ENCODE measurements at regions not wholly inside any gene's neighbourhood (a gene's known extent, or its start where the extent isn't known, plus 50 kb on each side); places are given as distances from the start of the nearest gene placed in this dataset.

DNA sequence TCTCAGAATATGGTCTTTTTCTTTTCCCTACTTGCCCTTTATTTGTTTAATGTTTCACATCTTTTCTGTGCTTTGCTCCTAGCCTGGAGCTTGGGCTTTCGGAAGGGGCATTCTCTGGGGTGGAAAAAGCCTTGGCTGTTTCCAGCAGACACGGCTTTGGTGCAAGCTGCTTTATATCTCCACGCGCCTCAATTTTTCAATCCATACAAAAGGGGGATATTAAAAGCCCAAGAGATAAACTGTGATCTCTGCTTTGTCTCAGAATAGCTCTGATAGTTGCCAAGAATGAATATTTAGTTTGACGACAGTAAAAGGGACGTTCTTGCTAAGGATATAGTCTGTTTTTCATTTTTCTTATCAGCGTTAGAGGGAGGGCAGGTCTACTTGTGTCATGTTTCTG lies 194.0 kb upstream of the KIRREL3 start:
- no peak for DNase-seq

DNA sequence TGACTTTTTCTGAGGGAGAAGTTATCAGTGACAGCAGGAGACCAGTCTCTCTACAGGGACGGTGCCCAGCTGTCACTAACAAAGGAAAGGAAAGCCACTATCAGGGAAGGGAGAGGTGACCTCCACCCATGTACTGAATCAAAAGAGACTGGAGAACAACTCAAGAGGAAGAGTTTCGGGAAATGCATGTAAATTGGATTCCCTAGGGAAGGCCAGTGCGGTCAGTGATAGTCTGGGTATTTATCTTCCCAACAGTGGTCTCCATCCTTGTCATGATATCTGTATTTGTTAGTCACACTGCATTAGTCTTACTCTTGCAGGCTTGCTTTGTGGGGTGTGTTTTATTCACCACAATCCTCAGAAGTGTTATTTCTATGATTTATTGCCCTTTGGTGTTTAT lies 193.4 kb upstream of the KIRREL3 start:
- no peak for DNase-seq

DNA sequence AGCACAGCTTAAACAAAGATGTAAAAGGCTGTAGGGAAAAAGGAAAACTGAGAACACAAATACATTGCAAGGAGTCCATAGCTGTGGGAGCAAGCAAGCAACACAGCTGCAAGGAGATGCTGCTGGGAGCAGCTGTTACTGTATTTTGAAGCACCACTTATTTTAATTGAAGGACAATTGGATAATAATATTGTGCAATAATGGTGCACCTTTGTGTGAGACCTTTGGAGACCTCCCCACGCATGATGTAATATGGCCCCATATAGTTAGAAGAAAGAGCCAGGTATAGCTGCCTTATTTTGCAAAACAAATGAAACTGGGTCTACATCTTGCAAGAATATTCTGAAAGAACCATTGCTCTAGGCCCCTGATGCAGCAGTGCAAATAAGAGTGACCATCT lies 191.1 kb upstream of the KIRREL3 start:
- no peak for DNase-seq

DNA sequence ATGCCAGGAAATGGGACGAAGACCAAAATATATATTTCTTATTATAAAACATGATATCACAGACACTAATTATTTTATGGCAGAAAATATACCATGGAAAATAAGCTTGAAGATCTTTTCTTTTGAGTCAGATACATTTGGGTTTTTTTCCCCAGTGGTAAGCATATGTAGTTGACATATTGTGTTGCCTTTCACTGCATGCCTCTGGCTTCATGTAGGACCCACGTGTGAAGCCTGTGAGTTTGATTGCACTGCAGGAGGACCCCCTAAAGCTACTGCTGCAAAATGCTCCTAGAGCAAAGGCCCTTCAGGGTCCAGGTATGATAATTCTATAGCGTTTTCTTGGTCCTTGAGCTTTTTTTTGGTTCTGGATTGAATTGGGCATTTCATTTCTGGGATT lies 190.7 kb upstream of the KIRREL3 start:
- no peak for DNase-seq

DNA sequence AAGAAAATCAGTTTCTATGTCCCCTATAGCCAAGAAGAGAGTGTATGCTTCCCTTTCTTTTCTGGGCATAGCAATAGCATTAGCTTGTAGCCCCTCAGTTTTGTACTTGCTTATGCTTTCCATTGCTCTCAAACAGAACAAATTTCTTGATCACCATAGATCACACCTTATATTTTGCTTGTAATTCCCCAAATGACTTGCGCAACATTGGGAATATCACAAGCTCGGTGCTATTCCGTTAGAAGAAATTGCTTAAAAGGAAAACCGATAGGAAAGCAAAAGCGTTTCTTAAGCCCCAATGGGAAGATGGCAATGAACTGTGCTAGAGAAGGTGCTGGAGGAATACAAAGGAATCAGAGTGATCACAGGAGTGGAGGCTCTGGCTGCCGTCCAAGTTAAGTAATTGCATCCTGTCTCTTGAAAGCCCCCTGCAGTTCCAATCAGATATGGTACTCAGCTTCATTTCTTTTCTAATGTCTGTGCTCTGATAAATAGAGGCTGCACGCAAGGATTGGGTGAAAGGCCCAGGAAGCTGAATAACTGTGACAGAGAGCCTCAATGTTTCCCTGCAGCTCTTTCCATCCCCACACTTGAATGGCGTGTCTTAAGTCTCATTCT lies 182.1 kb upstream of the KIRREL3 start:
- no peak for DNase-seq

DNA sequence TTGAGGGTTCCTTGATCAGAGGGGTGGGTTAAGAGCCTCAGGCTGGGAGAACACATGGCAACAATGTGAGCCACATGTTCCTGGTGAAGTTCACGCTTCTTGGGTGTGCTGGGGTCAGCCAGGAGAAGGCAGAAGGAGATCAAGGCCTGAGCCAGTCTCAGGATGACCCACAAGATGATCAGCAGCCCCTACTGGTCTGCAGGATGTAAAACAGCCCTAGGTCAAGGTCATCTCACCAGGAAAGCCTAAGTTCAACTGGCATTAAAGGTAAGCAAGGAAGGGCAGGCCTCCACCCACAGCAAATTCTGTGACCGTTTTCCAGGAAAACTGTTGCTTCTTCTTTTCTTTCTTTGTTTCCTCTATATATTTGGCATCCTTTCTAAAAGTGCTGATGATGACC lies 156.7 kb upstream of the KIRREL3 start:
- DNase-seq = no peak

DNA sequence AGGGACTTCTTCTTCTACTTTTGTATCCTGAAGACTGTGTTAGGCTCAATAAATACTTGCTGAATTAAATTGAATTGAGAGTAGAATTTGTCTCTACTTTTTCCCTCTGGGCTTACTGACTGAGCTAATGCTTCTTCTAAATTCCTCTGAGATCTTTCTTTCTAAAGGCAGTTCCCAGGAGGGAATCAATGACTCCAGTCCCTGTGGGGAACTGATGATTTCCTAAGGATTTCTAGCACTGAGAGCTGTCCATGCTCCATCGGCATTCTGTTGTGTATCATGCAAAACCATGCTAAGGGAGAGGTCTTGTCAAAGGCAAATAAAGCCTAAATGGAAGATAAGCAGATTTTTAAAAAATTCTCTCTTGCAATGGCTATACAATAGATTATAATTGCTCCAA lies 148.8 kb upstream of the KIRREL3 start:
- no peak for DNase-seq

DNA sequence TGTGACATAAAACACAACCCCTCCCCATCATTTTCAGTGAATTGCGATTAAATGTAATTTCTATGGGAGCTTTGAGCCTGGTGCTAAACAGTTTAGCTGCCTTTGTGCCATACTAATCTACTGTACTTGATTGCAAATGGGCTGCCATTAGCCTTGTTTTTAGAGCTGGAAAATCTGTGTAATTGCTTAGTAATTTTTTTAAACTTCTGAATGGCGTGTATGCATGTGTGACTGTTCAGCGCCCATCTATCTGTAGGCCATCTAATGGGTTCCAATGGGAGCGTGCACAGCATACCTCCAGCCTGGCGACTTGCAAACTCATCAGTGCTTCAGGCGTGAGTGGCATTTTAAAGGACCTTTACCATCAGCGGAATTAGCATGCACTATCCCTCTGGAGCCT lies 142.7 kb upstream of the KIRREL3 start:
- DNase-seq = no peak

DNA sequence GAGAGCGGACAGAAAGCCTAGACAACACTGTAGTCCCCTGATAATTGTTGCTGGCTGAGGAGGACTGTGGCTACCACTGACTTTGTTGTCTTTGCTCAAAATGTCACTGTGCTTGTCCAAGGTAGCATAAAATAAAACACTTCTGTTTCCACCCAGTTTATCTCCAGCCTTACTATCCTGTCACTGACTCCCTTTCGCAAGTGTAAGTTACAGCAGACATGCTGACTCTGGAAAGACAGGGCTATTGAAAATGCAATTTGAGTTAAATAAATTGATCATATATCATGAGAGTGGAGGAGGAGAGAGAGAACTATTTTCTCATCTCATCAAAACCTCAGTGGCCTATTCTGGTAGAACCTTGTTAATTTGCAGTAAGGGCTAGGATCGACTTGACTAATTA lies 138.0 kb upstream of the KIRREL3 start:
- DNase-seq = no peak

DNA sequence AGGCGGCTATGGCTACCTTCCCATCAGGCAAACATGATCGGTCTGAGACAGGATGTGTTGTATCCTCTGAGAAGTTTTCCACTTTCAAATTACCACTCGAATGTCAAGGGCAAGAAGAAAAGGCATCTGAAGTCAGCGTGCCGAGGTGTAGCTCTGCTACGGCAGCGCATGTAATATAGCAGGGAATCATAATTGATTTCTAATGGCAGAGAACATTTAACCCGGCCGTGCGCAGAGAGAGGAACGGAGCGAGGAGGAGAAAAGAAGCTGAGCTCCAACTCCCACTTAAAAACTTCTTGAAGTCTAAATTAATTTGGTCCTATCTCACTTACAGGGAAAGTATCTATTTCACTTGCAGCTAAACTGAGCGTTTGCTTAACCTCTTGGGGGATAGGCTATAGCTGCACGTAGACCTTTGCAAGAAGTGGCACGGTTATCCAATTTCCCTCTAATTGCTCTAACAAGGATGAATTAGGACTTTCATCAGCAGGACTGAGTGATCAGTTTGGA lies 137.3 kb upstream of the KIRREL3 start:
- no peak for DNase-seq

DNA sequence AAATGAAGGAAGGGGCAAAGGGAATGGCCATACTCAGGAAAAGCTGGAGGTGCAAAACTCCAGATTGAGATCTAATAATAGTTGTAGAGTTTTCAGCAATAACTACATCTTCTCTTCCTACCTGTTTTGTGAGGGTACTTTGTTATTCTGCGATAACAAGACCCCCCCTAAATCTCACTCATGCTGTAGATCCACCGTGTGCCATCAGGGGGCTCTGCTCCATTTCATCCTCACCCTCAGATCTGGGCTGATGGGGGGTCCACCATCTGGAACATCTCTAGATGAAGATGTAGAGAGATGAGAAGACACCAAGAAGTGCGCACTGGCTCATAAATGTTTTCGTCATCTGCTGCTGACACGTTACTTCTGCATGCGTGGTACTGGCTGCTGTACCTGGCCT lies 135.9 kb upstream of the KIRREL3 start:
- no peak for DNase-seq

DNA sequence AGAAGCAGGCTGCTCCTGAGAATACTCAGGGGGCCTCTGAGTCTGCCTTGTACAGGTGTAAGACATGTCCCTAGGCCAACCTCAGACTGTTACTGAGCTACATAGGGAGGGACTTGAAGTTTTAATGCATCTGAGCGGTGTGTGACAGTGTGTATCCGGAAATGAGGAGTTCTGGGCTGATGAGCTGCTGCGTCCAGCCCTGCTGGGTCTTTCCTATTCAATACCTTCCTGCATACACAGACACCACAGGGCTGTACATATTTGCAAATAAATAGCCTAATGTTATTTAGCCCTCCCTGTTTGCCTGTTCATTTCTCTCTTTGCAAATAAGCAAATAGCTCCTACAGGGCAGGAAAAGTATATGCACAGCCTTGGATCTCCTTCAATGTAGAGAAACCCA lies 134.7 kb upstream of the KIRREL3 start:
- no peak for DNase-seq

DNA sequence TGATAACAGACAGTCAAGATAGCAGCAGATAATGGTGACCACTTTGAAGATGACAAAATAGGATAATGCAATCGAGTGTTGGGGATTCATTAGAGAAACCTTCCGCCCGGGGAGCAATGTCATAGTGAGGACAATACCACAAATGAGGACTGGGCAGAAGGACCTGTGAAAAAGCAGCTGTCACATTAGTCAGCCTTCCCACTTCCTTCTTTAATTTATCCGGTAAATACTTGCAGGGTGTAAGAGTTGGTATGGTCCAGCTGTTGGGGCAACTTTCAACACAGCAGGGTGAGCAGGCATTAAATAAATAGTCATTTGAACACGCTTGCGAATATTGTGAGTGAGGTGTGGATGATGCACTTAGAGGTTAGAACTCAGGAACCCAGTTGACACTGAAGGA lies 132.5 kb upstream of the KIRREL3 start:
- no peak for DNase-seq

DNA sequence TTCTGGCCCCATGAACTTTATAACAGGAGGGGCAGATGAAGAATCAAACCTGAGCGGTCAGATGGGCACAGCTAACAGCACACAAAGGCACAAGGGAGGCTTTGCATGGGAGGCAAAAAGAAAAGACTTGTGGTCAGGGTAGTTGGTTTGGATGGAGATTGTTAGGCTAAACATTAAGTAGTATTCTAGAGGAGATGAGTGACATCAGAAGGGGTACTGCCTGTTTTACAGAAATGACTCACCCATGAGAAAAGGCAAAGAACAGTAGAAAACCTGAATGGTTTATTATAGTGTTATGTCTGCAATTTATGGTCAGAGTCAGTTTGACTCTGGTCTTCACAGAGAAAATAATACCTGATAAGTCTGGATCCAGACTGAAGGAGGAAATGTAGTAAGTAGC lies 129.8 kb upstream of the KIRREL3 start:
- DNase-seq = no peak

DNA sequence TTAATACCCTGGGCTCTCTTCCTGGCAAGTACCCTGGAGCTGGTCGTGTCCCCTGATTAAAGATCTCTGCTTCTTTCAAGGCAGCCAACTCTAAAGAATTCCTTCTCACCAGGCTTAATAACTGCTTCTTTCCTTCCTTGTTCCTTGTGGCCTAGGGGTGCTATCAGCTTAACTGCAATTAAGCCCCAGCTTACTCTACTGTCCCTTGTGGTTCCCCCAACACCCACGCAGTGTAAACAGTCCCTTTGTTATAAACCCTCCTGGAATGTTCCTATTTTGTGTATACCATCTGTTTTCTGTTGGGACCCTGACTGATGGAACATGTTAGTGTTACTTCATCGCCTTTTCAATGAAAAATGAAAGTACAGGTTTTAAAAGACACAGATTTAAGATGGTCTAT lies 126.4 kb upstream of the KIRREL3 start:
- DNase-seq = no peak

DNA sequence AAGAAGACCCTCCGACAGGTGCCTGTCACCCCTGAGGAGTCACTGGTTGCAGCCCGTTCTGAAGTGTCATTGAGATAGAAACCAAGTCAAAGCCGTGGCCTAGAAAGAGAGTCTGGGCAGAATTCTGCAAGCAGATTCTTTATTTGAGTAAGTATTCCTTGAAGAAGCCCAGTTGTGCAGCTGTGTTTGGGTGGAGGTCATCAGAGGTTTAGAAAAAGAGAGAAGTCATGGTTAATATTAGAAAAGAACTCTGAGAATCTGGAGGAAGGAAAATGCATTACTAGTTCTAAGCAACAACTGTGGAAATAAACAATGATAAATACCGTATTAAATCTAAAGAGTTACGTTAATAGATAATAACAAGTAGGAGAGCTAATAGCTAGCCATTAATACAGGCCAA lies 118.8 kb upstream of the KIRREL3 start:
- DNase-seq = no peak

DNA sequence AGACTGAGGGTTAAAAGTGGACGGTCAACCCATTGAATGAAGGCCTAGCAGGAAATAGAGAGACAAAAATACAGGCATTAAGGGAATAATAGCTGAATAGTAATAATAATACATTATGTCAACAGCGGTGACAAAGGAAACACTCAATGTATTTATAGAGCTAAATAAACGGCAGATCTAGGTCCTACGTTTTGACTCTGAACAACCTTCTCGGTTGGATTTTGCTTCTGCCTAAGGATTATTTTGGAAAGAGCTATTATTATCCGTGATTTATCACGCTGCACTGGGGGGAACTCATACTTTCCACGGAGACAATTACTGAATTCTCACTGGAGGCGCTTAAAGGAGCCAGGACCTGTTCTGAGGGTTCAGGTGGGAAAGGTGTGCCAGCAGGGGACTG lies 118.2 kb upstream of the KIRREL3 start:
- DNase-seq = no peak

DNA sequence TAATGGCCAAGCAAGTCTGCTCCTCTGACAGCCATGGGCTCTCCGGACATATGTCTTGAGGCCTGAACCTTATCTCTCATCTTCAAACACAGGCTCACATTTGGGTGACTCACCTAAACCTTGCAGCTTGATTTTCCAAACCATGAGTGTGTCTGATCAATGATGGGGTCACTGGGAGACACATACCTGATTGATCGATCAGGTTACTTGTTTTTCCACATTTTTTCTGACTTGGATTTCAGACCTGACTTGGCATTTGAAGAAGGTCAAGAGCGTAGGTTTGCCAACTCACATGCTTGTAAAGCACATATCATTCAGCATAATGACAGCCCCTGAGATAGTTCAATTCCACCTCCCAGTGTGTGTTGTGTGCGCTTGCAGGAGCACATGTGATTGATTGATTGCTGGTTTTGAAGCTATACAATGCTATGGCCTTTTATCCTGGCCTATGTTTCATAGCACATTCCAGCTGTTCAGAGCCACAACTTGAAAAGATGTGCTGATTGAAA lies 116.7 kb upstream of the KIRREL3 start:
- DNase-seq = no peak

DNA sequence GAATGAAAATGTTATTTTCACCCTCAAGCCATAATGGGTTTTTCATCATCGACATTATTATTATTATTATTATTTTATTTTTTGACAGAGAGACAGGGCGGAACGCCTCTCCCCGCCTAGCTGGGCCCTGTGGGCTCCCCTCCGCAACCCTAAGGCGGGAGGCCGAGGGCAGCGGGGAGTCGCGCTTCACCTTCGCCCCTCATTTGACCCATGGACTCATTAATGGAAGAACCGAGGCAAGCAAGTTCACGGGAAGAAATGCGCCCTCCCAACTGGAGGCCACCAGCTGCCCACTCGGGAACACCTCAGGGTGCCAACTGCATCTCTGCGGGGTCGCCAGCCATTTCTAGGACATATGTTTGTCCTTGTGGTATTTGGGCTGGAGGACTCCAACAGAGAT lies 115.3 kb upstream of the KIRREL3 start:
- DNase-seq = no peak

DNA sequence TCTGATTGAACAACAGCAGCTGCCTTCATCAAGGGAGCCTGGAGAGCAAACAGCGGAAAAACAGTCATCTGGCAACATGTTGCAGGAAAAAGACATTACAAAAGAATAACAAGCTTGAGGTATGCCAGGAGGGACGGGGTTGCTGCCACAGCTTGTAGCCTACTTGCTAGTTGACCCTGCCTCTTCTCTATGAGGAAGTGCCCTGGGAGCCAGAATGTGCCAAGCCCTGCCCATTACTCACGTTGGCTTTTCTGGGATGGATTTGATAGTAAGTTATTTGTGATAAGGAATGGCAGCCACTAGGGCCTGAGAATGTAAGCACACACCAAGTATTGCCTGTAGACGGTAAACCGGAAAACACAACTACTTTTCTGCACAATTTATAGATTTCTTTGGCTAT lies 113.5 kb upstream of the KIRREL3 start:
- DNase-seq = no peak

DNA sequence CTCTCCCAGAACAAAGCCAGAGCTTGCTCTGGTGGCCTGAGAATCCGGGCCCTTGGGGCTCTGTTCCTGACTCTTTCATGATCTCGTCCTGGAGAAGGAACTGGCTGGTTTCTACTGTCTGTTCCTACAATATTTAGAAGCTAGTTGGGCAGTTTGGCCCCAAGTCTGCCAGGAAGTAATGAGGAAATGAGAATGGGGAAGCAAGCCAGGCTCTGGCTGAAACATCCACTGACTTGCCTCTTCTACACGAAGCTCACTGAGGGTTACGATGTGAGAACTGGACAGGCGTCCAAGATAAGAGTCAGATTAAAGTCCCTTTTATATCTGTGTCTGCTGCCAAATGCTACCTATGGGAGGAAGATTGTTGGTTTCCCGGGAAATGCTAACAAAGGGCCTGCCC lies 110.0 kb upstream of the KIRREL3 start:
- DNase-seq = no peak

DNA sequence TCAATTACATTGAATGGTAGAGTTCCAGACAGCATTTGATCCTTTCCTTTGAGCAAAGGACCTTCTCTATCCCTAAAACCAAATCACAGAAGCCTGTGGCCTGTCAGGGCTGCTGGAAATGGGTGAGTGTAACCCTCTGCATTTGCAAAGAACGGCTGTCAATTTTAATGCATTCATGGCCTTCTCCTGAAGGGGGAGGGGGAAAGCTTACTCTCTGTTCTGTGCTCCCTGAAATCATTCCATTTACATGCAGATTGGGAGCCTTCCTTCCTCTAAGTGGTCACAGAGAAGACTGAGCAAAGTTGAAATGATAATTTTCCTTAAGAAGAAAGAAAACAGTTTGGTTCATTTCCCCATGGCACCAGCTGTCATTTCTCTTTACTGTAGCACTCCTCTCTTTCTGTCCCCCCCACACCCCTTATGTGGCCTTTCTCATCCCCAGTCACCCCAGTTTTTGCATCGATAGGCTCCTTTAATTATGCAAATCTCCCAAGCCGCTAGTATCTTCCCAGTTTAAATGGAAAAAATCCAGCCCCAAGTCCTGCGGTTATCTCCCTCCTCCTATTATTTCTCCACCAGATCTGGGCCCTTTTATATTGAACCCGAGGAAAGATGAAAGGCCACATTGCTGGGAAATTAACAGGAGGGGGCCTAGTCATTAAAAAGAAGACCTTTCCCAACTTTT lies 109.4 kb upstream of the KIRREL3 start:
- no peak for DNase-seq

DNA sequence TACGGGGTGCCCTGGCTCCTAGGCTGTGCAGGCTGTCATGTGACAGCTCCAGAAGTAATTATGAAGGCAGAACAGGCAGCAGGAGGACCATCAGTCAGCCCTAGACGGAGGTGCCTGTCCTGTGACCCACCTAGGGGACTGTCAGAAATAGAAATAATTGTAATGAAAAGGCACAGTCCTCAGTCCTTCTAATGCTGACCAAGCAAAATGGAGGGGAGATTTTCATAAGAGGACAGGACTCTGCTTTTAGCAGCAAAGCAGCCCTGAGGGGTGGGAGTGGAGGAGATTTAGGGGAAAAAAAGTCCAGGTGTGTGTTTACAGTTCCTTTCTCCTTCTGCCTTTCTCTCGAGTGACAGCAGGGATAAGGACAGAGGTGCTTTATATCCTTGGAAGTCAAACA lies 108.3 kb upstream of the KIRREL3 start:
- no peak for DNase-seq

DNA sequence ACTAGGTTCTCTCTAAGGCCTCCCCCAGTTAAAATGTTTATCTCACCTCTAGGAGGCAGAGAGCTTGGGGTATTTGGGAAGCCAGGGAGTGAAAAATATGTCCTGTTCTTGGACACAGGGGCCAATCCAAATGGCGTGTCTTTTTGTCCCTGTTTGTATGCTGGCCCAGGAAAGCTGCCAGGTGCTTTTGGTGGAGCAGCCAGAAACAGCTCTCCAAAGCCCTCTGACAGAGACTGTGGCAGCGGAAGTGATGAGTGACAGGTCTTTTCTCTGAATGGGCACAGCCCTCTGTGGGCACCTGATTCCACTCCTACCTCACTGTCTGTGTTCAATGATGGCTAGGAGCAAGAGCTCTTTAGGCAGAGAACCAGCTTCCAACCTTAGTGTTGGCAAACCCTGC lies 106.4 kb upstream of the KIRREL3 start:
- DNase-seq = no peak
